ENCODE measurements at regions not wholly inside any gene's neighbourhood (a gene's known extent, or its start where the extent isn't known, plus 50 kb on each side); places are given as distances from the start of the nearest gene placed in this dataset.
A peak's percentile ranks its signal among the peaks of the same experiment; 100 is the strongest.

GRCh38 chr16:6701096-6701495 is 631.5 kb upstream of the RBFOX1 start:
- CTCF ChIA-PET (ENCODE audit: low intra/inter-chr PET ratio, low total read pairs) = no interaction called here
- Histone ChIP-seq H3K4me2 (ENCODE audit: low read depth, low read length) (no peak overlapping the region), H3K9ac (ENCODE audit: insufficient read depth, low read depth, low read length) (no peak overlapping the region), H3K79me2 (ENCODE audit: insufficient read depth, low read length) (no peaks in the 10 kb centered on the region), H3K4me1 (ENCODE audit: insufficient read depth, low read length) (no peaks in the 10 kb centered on the region), H4K20me1 (ENCODE audit: insufficient read depth, low read length) (no peaks in the 10 kb centered on the region), H3K27ac (ENCODE audit: extremely low read length, insufficient read depth, low read length) (no peak overlapping the region), H3K4me3 (replicated peaks in 1 of 3; ENCODE audit: insufficient read depth in 1 of 3, low read depth in 2 of 3, low read length in 3 of 3) (no peak overlapping the region), H3K9me3 (ENCODE audit: low read length) (no peaks in the 10 kb centered on the region), H3K36me3 (replicated peaks in 1 of 2; ENCODE audit: control insufficient read depth in 1 of 2, insufficient read depth in 2 of 2, low read length in 2 of 2) (no peaks in the 10 kb centered on the region), H3K27me3 (ENCODE audit: control insufficient read depth in 1 of 2, insufficient read depth in 2 of 2, low read length in 2 of 2) (no peaks in the 10 kb centered on the region), H2AFZ (ENCODE audit: low read length) (no peak overlapping the region)
- intact Hi-C loops (cut with micrococcal nuclease; ENCODE audit: unreplicated experiment) = no loop called here
- 0% methylated on average over 3 of the region's 3 CpGs for WGBS (ENCODE audit: low lambda C conversion rate)
- DNase-seq (ENCODE audit: low spot score) = no peak
- ATAC-seq = no peak
- TF ChIP-seq ESRRA (CRISPR knock-in tag; IDR thresholded peaks at IDR 0.05; ENCODE audit: low read depth) (no peak), SETDB1 (CRISPR knock-in tag; IDR thresholded peaks at IDR 0.05; ENCODE audit: borderline replicate concordance) (no peak), ZNF503 (CRISPR knock-in tag; IDR thresholded peaks at IDR 0.05) (no peak), CCDC6 (CRISPR knock-in tag; IDR thresholded peaks at IDR 0.05) (no peak), ZNF296 (CRISPR knock-in tag; conservative IDR thresholded peaks at IDR 0.05) (no peak), NCOA1 (CRISPR knock-in tag; IDR thresholded peaks at IDR 0.05) (no peak), CREB1 (IDR thresholded peaks at IDR 0.05) (peak; percentile 86), CREB1 (CRISPR knock-in tag; IDR thresholded peaks at IDR 0.05) (no peak), ZNF546 (CRISPR knock-in tag; conservative IDR thresholded peaks at IDR 0.05) (no peak), CENPX (CRISPR knock-in tag; IDR thresholded peaks at IDR 0.05) (no peak), BRCA1 (CRISPR knock-in tag; IDR thresholded peaks at IDR 0.05) (no peak), ZNF780A (CRISPR knock-in tag; IDR thresholded peaks at IDR 0.05) (no peak), ZNF496 (CRISPR knock-in tag; IDR thresholded peaks at IDR 0.05; ENCODE audit: insufficient replicate concordance) (no peak), ATF7 (IDR thresholded peaks at IDR 0.05) (peak; percentile 61), ATF7 (CRISPR knock-in tag; IDR thresholded peaks at IDR 0.05) (no peak), ZNF513 (CRISPR knock-in tag; conservative IDR thresholded peaks at IDR 0.05) (no peak), RFX5 (IDR thresholded peaks at IDR 0.05; ENCODE audit: low read depth, low read length) (no peak)
- TF ChIP-seq, protein P1, sequence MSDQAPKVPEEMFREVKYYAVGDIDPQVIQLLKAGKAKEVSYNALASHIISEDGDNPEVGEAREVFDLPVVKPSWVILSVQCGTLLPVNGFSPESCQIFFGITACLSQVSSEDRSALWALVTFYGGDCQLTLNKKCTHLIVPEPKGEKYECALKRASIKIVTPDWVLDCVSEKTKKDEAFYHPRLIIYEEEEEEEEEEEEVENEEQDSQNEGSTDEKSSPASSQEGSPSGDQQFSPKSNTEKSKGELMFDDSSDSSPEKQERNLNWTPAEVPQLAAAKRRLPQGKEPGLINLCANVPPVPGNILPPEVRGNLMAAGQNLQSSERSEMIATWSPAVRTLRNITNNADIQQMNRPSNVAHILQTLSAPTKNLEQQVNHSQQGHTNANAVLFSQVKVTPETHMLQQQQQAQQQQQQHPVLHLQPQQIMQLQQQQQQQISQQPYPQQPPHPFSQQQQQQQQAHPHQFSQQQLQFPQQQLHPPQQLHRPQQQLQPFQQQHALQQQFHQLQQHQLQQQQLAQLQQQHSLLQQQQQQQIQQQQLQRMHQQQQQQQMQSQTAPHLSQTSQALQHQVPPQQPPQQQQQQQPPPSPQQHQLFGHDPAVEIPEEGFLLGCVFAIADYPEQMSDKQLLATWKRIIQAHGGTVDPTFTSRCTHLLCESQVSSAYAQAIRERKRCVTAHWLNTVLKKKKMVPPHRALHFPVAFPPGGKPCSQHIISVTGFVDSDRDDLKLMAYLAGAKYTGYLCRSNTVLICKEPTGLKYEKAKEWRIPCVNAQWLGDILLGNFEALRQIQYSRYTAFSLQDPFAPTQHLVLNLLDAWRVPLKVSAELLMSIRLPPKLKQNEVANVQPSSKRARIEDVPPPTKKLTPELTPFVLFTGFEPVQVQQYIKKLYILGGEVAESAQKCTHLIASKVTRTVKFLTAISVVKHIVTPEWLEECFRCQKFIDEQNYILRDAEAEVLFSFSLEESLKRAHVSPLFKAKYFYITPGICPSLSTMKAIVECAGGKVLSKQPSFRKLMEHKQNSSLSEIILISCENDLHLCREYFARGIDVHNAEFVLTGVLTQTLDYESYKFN (CRISPR knock-in tag; conservative IDR thresholded peaks at IDR 0.05) = no peak
- no peak for FAIRE-seq
- in situ Hi-C loops (cut with HindIII; ENCODE audit: extremely low pct_ligation_motif_present, low pct_unique_long_range_greater_than_20kb) = no loop called here
- POLR2A ChIA-PET = no interaction called here
- BruUV-seq (replicated peaks) = no TSS peak

Data from HepG2 (cell line).